K562 (cell line): ENCODE measurements at regions not wholly inside any gene's neighbourhood (a gene's known extent, or its start where the extent isn't known, plus 50 kb on each side); places are given as distances from the start of the nearest gene placed in this dataset.
"Not testable (repeated sequence)": the region's sequence is repeated elsewhere in the genome, so short reads cannot be mapped to it uniquely, and the experiment has no call there.

Experiments used
- ATAC-seq: fragments of 200-7000 bp; cut with Tn5 transposase; 3 replicates; pipeline ENCODE4 v1.9.1; 2020; ENCODE audit warnings: moderate library complexity
- BruUV-seq: library from RNA; stranded (reverse); fragments of 400-500 nt; replicated peaks from 2 replicates; lab custom pipeline; 2021; lab: Mats Ljungman, UMichigan
- CTCF ChIA-PET: fragments of 300-600 bp; formaldehyde crosslinking; extraction: SDS; loops from one replicate; lab custom pipeline; 2021; ENCODE audit warnings: low intra/inter-chr PET ratio; lab: Yijun Ruan, JAX
- POLR2A ChIA-PET: fragments of 300-600, 350-650 bp; sonication (Branson Sonifier 250); formaldehyde crosslinking; extraction: SDS; loops from one replicate; lab custom pipeline; 2021; ENCODE audit warnings: antibody characterized with exemption, inconsistent platforms; lab: Yijun Ruan, JAX
- DNase-seq, 4 experiments: peaks; one replicate each; pipeline versions ENCODE4 v3.0.0 to v3.0.0-alpha.2; 2011 to 2018; ENCODE audit warnings: low spot score in 3 of 4, mixed read lengths in 3 of 4; ENCODE audit errors: extremely low read depth in 1 of 4
- FAIRE-seq: peaks from 2 replicates; lab custom pipeline; 2011; peaks lifted over from hg19 to GRCh38; lab: Jason Lieb, UNC
- H2AFZ ChIP-seq: 2 replicates; pipeline ENCODE4 v1.6.0; 2011; ENCODE audit warnings: low read depth, low read length, control low read depth, inconsistent platforms
- H3K27ac ChIP-seq: fragments of 200-600 bp; 3 replicates; pipeline ENCODE4 v1.8.0; 2011; ENCODE audit warnings: low read depth, mild to moderate bottlenecking, control low read depth, inconsistent platforms, low read length, moderate library complexity, mixed read lengths; ENCODE audit errors: extremely low read depth
- H3K27me3 ChIP-seq, 2 experiments: fragments of 300-600 bp in 1 of 2; 2 replicates in 1 of 2; 3 replicates in 1 of 2; pipeline versions ENCODE4 v1.6.0 to v1.8.0; 2011; ENCODE audit warnings: inconsistent platforms in 2 of 2, low read length in 2 of 2, mild to moderate bottlenecking in 1 of 2, mixed read lengths in 1 of 2, moderate library complexity in 1 of 2; ENCODE audit not compliant: control insufficient read depth in 2 of 2, insufficient read depth in 2 of 2
- H3K36me3 ChIP-seq: fragments of 300-600 bp; 3 replicates; pipeline ENCODE4 v1.8.0; 2011; ENCODE audit warnings: mild to moderate bottlenecking, low read length, inconsistent platforms; ENCODE audit not compliant: control insufficient read depth, insufficient read depth
- H3K4me1 ChIP-seq, 2 experiments: fragments of 200-600 bp in 1 of 2; replicated peaks in 1 of 2; 2 replicates in 1 of 2; 3 replicates in 1 of 2; pipeline versions ENCODE4 v1.5.1 to v1.8.0; 2011; ENCODE audit warnings: inconsistent platforms in 2 of 2, low read length in 2 of 2, mild to moderate bottlenecking in 1 of 2, mixed read lengths in 1 of 2, moderate library complexity in 1 of 2; ENCODE audit not compliant: control insufficient read depth in 2 of 2, insufficient read depth in 2 of 2
- H3K4me2 ChIP-seq: 2 replicates; pipeline ENCODE4 v1.6.1; 2011; ENCODE audit warnings: low read length, control low read depth, inconsistent platforms, mixed read lengths; ENCODE audit not compliant: insufficient read depth
- H3K4me3 ChIP-seq: fragments of 200-600 bp; sonication (generic), shearing (Covaris generic); 2 replicates; pipeline ENCODE4 v1.5.1; 2016; ENCODE audit warnings: control low read depth, inconsistent platforms
- H3K79me2 ChIP-seq: fragments of 200-600 bp; 3 replicates; pipeline ENCODE4 v1.8.0; 2011; ENCODE audit warnings: low read length, inconsistent platforms; ENCODE audit not compliant: control insufficient read depth, insufficient read depth
- H3K9ac ChIP-seq, 2 experiments: 2 replicates each; pipeline versions ENCODE4 v1.6.0 to v1.6.1; 2011; ENCODE audit warnings: low read depth in 2 of 2, low read length in 2 of 2, control low read depth in 1 of 2, inconsistent platforms in 1 of 2, mild to moderate bottlenecking in 1 of 2, mixed read lengths in 1 of 2; ENCODE audit not compliant: insufficient read depth in 1 of 2
- H3K9me1 ChIP-seq: one replicate; pipeline ENCODE4 v1.6.0; 2011; ENCODE audit warnings: inconsistent platforms, mild to moderate bottlenecking, low read length, moderate library complexity; ENCODE audit not compliant: control insufficient read depth, insufficient read depth
- H3K9me3 ChIP-seq: replicated peaks from 2 replicates; pipeline ENCODE4 v1.5.1; 2011; ENCODE audit warnings: low read depth, low read length, inconsistent platforms; ENCODE audit not compliant: control insufficient read depth, insufficient read depth
- H4K20me1 ChIP-seq: replicated peaks from 2 replicates; pipeline ENCODE4 v1.6.1; 2011; ENCODE audit warnings: low read length, inconsistent platforms, mixed read lengths; ENCODE audit not compliant: control insufficient read depth, insufficient read depth
- NFIC ChIP-seq: fragments of 450-650 bp; IDR thresholded peaks from 2 replicates; pipeline ENCODE4 v1.6.1; 2017; ENCODE audit warnings: mild to moderate bottlenecking, inconsistent platforms
- RBM25 ChIP-seq: fragments of 200-400 bp; formaldehyde crosslinking; IDR thresholded peaks from 2 replicates; pipeline ENCODE4 v1.6.1; 2018; ENCODE audit warnings: low read length, low read depth, moderate library complexity; ENCODE audit not compliant: severe bottlenecking
- SREBF1 ChIP-seq: fragments of 150-350 bp; IDR thresholded peaks from 2 replicates; pipeline ENCODE4 v1.6.1; 2014; ENCODE audit warnings: antibody characterized with exemption, low read depth, low read length, borderline replicate concordance
- ZNF146 ChIP-seq: IDR thresholded peaks from one replicate; pipeline ENCODE4 v1.6.1; 2018; ENCODE audit warnings: missing compliant biosample characterization; ENCODE audit not compliant: unreplicated experiment
- WGBS: fragments of 100-300 bp; shearing (Covaris generic); methylation state at CpG from one replicate; pipeline ENCODE4 v1.1.6; 2016; ENCODE audit warnings: low coverage, mixed read lengths; ENCODE audit not compliant: insufficient coverage; ENCODE audit errors: missing lambda C conversion rate; 5-methylcytosine and 5-hydroxymethylcytosine counted together
- in situ Hi-C: fragments of 300-500 bp; cut with MboI; formaldehyde crosslinking; loops from 4 replicates; pipeline ENCODE4 v1.15.0; 2018; ENCODE audit warnings: inconsistent platforms, mixed read lengths
- intact Hi-C: fragments of 100-400 bp; cut with micrococcal nuclease; formaldehyde crosslinking; loops from 2 replicates; pipeline ENCODE4 v1.14.2; 2022
- TF ChIP-seq, protein P1 (sequence below): sonication (generic); formaldehyde crosslinking; IDR thresholded peaks from 2 replicates; pipeline ENCODE4 v1.8.0; 2023; ENCODE audit warnings: mild to moderate bottlenecking, missing genetic modification reagents
- TF ChIP-seq, protein P2 (sequence below): IDR thresholded peaks from 2 replicates; pipeline ENCODE4 v1.6.1; 2011; ENCODE audit not compliant: insufficient read length; ENCODE audit errors: extremely low read depth
- TF ChIP-seq, protein P3 (sequence below): sonication (generic); formaldehyde crosslinking; IDR thresholded peaks from 2 replicates; pipeline ENCODE4 v1.8.1; 2023; ENCODE audit warnings: mild to moderate bottlenecking, missing genetic modification reagents

DNA sequence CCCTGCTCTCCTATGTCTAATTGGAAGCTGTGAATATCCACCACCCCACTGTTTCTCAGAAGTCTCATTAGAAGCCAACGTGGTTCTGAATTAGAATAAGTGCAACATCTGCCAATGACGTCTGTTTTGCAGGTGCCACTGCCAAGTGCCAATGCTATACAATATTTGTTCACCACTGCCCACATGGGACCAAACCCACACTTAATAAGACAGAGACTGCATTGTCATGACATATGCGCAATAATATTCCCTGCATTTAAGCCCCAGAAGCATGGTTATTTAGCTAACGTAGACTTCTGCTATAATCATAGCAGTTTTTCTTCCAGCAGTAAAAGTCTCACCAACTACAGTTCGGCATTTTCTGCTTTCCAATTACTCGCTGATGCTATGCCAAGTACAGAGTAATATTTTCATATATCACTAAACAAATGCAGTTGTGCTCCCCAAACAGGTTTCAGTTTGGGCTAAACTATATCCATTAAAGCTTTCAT, 262.5 kb upstream of the PCDH18 start (continued):
- TF ChIP-seq NFIC = no peak
- TF ChIP-seq, protein P1, sequence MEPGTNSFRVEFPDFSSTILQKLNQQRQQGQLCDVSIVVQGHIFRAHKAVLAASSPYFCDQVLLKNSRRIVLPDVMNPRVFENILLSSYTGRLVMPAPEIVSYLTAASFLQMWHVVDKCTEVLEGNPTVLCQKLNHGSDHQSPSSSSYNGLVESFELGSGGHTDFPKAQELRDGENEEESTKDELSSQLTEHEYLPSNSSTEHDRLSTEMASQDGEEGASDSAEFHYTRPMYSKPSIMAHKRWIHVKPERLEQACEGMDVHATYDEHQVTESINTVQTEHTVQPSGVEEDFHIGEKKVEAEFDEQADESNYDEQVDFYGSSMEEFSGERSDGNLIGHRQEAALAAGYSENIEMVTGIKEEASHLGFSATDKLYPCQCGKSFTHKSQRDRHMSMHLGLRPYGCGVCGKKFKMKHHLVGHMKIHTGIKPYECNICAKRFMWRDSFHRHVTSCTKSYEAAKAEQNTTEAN (CRISPR knock-in tag) = no peak
- no peak for TF ChIP-seq SREBF1
- TF ChIP-seq, protein P2, sequence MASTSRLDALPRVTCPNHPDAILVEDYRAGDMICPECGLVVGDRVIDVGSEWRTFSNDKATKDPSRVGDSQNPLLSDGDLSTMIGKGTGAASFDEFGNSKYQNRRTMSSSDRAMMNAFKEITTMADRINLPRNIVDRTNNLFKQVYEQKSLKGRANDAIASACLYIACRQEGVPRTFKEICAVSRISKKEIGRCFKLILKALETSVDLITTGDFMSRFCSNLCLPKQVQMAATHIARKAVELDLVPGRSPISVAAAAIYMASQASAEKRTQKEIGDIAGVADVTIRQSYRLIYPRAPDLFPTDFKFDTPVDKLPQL = no peak
- TF ChIP-seq, protein P3, sequence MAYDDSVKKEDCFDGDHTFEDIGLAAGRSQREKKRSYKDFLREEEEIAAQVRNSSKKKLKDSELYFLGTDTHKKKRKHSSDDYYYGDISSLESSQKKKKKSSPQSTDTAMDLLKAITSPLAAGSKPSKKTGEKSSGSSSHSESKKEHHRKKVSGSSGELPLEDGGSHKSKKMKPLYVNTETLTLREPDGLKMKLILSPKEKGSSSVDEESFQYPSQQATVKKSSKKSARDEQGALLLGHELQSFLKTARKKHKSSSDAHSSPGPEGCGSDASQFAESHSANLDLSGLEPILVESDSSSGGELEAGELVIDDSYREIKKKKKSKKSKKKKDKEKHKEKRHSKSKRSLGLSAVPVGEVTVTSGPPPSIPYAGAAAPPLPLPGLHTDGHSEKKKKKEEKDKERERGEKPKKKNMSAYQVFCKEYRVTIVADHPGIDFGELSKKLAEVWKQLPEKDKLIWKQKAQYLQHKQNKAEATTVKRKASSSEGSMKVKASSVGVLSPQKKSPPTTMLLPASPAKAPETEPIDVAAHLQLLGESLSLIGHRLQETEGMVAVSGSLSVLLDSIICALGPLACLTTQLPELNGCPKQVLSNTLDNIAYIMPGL (CRISPR knock-in tag) = no peak
- TF ChIP-seq, all 486 proteins: peak for 0

DNA sequence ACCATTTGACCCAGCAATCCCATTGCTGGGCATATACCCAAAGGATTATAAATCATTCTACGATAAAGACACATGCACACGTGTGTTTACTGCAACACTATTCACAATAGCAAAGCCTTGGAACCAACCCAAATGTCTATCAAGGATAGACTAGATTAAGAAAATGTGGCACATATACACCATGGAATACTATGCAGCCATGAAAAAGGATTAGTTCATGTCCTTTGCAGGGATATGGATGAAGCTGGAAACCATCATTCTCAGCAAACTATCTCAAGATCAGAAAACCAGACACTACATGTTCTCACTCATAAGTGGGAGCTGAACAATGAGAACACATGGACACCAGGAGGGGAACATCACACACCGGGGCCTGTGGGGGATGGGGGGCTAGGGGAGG, 257.0 kb upstream of the PCDH18 start:
- H3K4me2 ChIP-seq = not testable (repeated sequence)
- peak; percentile 88 for TF ChIP-seq ZNF146
- TF ChIP-seq RBM25 = peak; percentile 32
- TF ChIP-seq, all 486 proteins: peak for 2; not testable (repeated sequence) for 484
- DNase-seq, intact Hi-C loops, BruUV-seq, ATAC-seq, H3K4me1 ChIP-seq, FAIRE-seq, H3K4me3 ChIP-seq, CTCF ChIA-PET, H3K79me2 ChIP-seq, POLR2A ChIA-PET, H3K9me1 ChIP-seq, H3K9me3 ChIP-seq, H3K9ac ChIP-seq, H3K36me3 ChIP-seq, H3K27me3 ChIP-seq, in situ Hi-C loops, H4K20me1 ChIP-seq, H3K27ac ChIP-seq, H2AFZ ChIP-seq: not testable (repeated sequence)
- WGBS = 19% methylated on average over 3 of the region's 3 CpGs

DNA sequence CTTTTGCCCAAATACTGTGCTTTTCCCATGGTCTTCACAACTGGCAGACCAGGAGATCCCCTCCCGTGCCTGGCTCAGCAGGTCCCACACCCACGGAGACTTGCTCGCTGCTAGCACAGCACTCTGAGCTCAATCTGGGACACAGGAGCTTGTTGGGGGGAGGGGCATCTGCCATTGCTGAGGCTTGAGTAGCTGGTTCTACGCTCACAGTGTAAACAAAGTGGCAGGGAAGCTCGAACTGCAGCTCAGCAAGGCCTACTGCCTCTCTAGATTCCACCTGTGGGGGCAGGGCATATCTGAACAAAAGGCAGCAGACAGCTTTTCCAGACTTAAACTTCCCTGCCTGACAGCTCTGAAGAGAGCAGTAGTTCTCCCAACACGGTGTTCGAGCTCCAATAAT, 251.6 kb upstream of the PCDH18 start:
- H4K20me1 ChIP-seq, H2AFZ ChIP-seq, H3K9me3 ChIP-seq, FAIRE-seq, H3K36me3 ChIP-seq, ATAC-seq, POLR2A ChIA-PET, H3K27me3 ChIP-seq, DNase-seq, H3K27ac ChIP-seq, H3K9me1 ChIP-seq, BruUV-seq, H3K4me1 ChIP-seq, H3K79me2 ChIP-seq, H3K9ac ChIP-seq, CTCF ChIA-PET, intact Hi-C loops, H3K4me2 ChIP-seq, in situ Hi-C loops, H3K4me3 ChIP-seq: not testable (repeated sequence)
- 5% methylated on average over 7 of the region's 7 CpGs for WGBS
